B cell (primary cell): ENCODE measurements at regions not wholly inside any gene's neighbourhood (a gene's known extent, or its start where the extent isn't known, plus 50 kb on each side); places are given as distances from the start of the nearest gene placed in this dataset.
"Not testable (repeated sequence)": the region's sequence is repeated elsewhere in the genome, so short reads cannot be mapped to it uniquely, and the experiment has no call there.

Source experiments
- ATAC-seq: fragments of 200-7000 bp; cut with Tn5 transposase; one replicate; pipeline ENCODE4 v1.10.0; 2021; ENCODE audit warnings: low read depth, mild to moderate bottlenecking, moderate number of reproducible peaks, moderate library complexity
- CTCF ChIA-PET: fragments of 350-600 bp; sonication (Branson Sonifier 250); formaldehyde crosslinking; loops from one replicate; lab custom pipeline; 2021; ENCODE audit warnings: antibody characterized with exemption, inconsistent platforms; lab: Charles Lee
- POLR2A ChIA-PET: fragments of 350-600 bp; sonication (Branson Sonifier 250); formaldehyde crosslinking; loops from one replicate; lab custom pipeline; 2021; ENCODE audit warnings: antibody characterized with exemption; lab: Charles Lee
- DNase-seq: peaks from one replicate; pipeline ENCODE4 v3.0.0; 2013
- H2AFZ ChIP-seq: 2 replicates; pipeline ENCODE4 v1.6.1; 2012; ENCODE audit warnings: mild to moderate bottlenecking, low read depth, low read length; ENCODE audit not compliant: insufficient read depth, poor library complexity, severe bottlenecking
- H3K27ac ChIP-seq, 2 donors: 1 replicate in 1 of 2; 2 replicates in 1 of 2; pipeline ENCODE4 v1.5.1; 2012 to 2013; ENCODE audit warnings: low read length in 2 of 2, mild to moderate bottlenecking in 2 of 2, moderate library complexity in 1 of 2
- H3K27me3 ChIP-seq, 4 experiments: fragments of 200-600 bp in 1 of 4; sonication (generic) in 1 of 4; replicated peaks in 1 of 4; 1 replicate in 2 of 4; 2 replicates in 2 of 4; pipeline versions ENCODE4 v1.6.1 to v1.7.0; 2013 to 2016; ENCODE audit warnings: low read length in 3 of 4, mild to moderate bottlenecking in 2 of 4, mixed read lengths in 1 of 4, moderate library complexity in 1 of 4; ENCODE audit not compliant: insufficient read depth in 4 of 4, control insufficient read depth in 3 of 4; ENCODE audit errors: control extremely low read depth in 1 of 4
- H3K36me3 ChIP-seq, 2 experiments: replicated peaks in 1 of 2; 1 replicate in 1 of 2; 2 replicates in 1 of 2; pipeline versions ENCODE4 v1.6.1 to v1.7.1; 2013; ENCODE audit warnings: low read length in 1 of 2; ENCODE audit not compliant: insufficient read depth in 2 of 2, control insufficient read depth in 1 of 2; ENCODE audit errors: control extremely low read depth in 1 of 2, extremely low read depth in 1 of 2
- H3K4me1 ChIP-seq, 2 donors: fragments of 200-600 bp in 1 of 2; sonication (generic) in 1 of 2; 1 replicate in 1 of 2; 2 replicates in 1 of 2; pipeline versions ENCODE4 v1.5.1 to v1.6.1; 2013 to 2017; ENCODE audit warnings: low read length in 2 of 2; ENCODE audit not compliant: control insufficient read depth in 2 of 2, insufficient read depth in 2 of 2
- H3K4me2 ChIP-seq: replicated peaks from 2 replicates; pipeline ENCODE3; 2012; ENCODE audit warnings: mild to moderate bottlenecking, low read depth, low read length; ENCODE audit not compliant: poor library complexity, severe bottlenecking
- H3K4me3 ChIP-seq, 5 experiments: fragments of 200-600 bp in 1 of 5; sonication (generic) in 1 of 5; 1 replicate in 3 of 5; 2 replicates in 2 of 5; pipeline versions ENCODE4 v1.5.1 to v1.7.0; 2011 to 2016; ENCODE audit warnings: low read length in 4 of 5, mild to moderate bottlenecking in 4 of 5, low read depth in 2 of 5, control low read depth in 1 of 5, moderate library complexity in 1 of 5; ENCODE audit not compliant: insufficient read depth in 1 of 5; ENCODE audit errors: control extremely low read depth in 1 of 5, extremely low read depth in 1 of 5
- H3K79me2 ChIP-seq: fragments of 200-600 bp; sonication (generic); one replicate; pipeline ENCODE4 v1.6.0; 2016; ENCODE audit warnings: low read length; ENCODE audit not compliant: control insufficient read depth, insufficient read depth
- H3K9ac ChIP-seq: fragments of 200-600 bp; sonication (generic); 2 replicates; pipeline ENCODE4 v1.6.1; 2017; ENCODE audit warnings: mild to moderate bottlenecking, low read length, moderate library complexity
- H3K9me3 ChIP-seq, 3 donors: one replicate each; pipeline versions ENCODE4 v1.6.1 to v1.7.1; 2013; ENCODE audit warnings: low read length in 2 of 3; ENCODE audit not compliant: control insufficient read depth in 2 of 3, insufficient read depth in 1 of 3; ENCODE audit errors: control extremely low read depth in 1 of 3
- H4K20me1 ChIP-seq: 2 replicates; pipeline ENCODE4 v1.6.0; 2012; ENCODE audit warnings: mild to moderate bottlenecking, low read length; ENCODE audit not compliant: insufficient read depth, control insufficient read depth, poor library complexity, severe bottlenecking
- H3K27ac Mint-ChIP-seq: one replicate; pipeline ENCODE4 v1.8.0; 2021; ENCODE audit warnings: mixed read lengths
- H3K27me3 Mint-ChIP-seq: one replicate; pipeline ENCODE4 v1.8.0; 2021; ENCODE audit warnings: mixed read lengths
- H3K4me1 Mint-ChIP-seq: one replicate; pipeline ENCODE4 v1.8.0; 2021; ENCODE audit warnings: mixed read lengths
- H3K4me3 Mint-ChIP-seq: one replicate; pipeline ENCODE4 v1.8.0; 2021; ENCODE audit warnings: mixed read lengths
- H3K9me3 Mint-ChIP-seq: one replicate; pipeline ENCODE4 v1.8.0; 2022; ENCODE audit warnings: mixed read lengths; ENCODE audit not compliant: insufficient read depth
- WGBS: methylation state at CpG from one replicate; pipeline ENCODE4 v1.1.5; 2013; ENCODE audit warnings: missing lambda C conversion rate; ENCODE audit not compliant: insufficient coverage; 5-methylcytosine and 5-hydroxymethylcytosine counted together
- intact Hi-C: fragments of 100-400 bp; cut with micrococcal nuclease; formaldehyde crosslinking; loops from one replicate; pipeline ENCODE4 v1.10.0; 2022

DNA sequence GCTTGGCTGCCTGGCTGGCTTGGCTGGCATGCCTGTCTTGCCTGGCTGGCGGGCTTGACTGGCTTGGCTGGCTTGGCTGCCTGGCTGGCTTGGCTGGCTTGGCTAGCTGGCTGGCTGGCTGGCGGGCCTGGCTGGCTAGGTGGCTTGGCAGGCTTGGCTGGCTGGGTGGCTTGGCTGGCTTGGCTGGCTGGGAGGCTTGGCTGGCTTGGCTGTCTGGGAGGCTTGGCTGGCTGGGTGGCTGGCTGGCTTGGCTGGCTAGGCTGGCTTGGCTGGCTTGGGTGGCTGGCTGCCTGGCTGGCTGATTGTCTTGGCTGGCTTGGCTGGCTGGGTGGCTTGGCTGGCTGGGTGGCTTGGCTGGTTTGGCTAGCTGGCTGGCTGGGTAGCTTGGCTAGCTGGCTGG, 2819.7 kb downstream of the RPIA start:
- H3K4me2 ChIP-seq, H3K27ac Mint-ChIP-seq, H3K4me1 ChIP-seq, ATAC-seq, H3K27me3 ChIP-seq, CTCF ChIA-PET, H3K36me3 ChIP-seq, H3K27me3 Mint-ChIP-seq, H3K27ac ChIP-seq, H4K20me1 ChIP-seq, intact Hi-C loops, H3K4me1 Mint-ChIP-seq, POLR2A ChIA-PET, H3K9me3 ChIP-seq, H3K9ac ChIP-seq, H3K4me3 Mint-ChIP-seq, H2AFZ ChIP-seq, DNase-seq, H3K4me3 ChIP-seq, H3K9me3 Mint-ChIP-seq, H3K79me2 ChIP-seq: not testable (repeated sequence)
- 94% methylated on average over 2 of the region's 2 CpGs for WGBS

DNA sequence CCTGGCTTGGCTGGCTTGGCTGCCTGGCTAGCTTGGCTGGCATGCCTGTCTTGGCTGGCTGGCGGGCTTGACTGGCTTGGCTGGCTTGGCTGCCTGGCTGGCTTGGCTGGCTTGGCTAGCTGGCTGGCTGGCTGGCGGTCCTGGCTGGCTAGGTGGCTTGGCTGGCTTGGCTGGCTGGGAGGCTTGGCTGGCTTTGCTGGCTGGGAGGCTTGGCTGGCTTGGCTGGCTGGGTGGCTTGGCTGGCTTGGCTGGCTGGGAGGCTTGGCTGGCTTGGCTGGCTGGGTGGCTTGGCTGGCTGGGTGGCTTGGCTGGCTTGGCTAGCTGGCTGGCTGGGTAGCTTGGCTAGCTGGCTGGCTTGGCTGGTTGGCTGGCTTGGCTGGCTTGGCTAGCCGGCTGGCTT, 2824.5 kb downstream of the RPIA start:
- ATAC-seq, H3K27me3 Mint-ChIP-seq, H4K20me1 ChIP-seq, H3K79me2 ChIP-seq, H3K4me1 ChIP-seq, POLR2A ChIA-PET, CTCF ChIA-PET, DNase-seq, H3K36me3 ChIP-seq, intact Hi-C loops, H3K9ac ChIP-seq, H3K27me3 ChIP-seq, H3K4me2 ChIP-seq, H2AFZ ChIP-seq, H3K4me1 Mint-ChIP-seq, H3K4me3 Mint-ChIP-seq, H3K27ac ChIP-seq, H3K4me3 ChIP-seq, H3K27ac Mint-ChIP-seq, H3K9me3 Mint-ChIP-seq: not testable (repeated sequence)
- WGBS: 100% methylated on average over 2 of the region's 3 CpGs
- H3K9me3 ChIP-seq: peaks cover 0 to 14% (median 0%) of the 10 kb centered on the region in 3 donors

DNA sequence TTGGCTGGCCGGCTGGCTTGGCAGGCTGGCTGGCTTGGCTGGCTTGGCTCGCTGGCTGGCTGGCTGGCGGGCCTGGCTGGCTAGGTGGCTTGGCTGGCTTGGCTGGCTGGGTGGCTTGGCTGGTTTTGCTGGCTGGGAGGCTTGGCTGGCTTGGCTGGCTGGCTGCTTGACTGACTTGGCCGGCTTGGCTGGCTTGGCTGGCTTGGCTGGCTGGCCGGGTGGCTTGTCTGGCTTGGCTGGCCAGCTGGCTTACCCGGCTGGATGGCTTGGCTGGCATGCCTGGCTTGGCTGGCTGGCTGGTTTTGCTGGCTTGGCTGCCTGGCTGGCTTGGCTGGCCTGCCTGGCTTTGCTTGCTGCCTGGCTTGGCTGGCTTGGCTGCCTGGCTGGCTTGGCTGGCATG, 2825.2 kb downstream of the RPIA start:
- H3K4me1 Mint-ChIP-seq, H3K27ac ChIP-seq, H3K27me3 Mint-ChIP-seq, H3K9ac ChIP-seq, ATAC-seq, H3K27ac Mint-ChIP-seq, DNase-seq, H3K9me3 Mint-ChIP-seq, H3K27me3 ChIP-seq, CTCF ChIA-PET, H3K4me3 Mint-ChIP-seq, H2AFZ ChIP-seq, H3K79me2 ChIP-seq, H3K36me3 ChIP-seq, H4K20me1 ChIP-seq, H3K4me1 ChIP-seq, H3K4me2 ChIP-seq, H3K4me3 ChIP-seq, POLR2A ChIA-PET, intact Hi-C loops: not testable (repeated sequence)
- peaks cover 0 to 14% (median 0%) of the 10 kb centered on the region in 3 donors for H3K9me3 ChIP-seq
- WGBS: no CpG with 5 or more reads among the region's 6 CpGs

DNA sequence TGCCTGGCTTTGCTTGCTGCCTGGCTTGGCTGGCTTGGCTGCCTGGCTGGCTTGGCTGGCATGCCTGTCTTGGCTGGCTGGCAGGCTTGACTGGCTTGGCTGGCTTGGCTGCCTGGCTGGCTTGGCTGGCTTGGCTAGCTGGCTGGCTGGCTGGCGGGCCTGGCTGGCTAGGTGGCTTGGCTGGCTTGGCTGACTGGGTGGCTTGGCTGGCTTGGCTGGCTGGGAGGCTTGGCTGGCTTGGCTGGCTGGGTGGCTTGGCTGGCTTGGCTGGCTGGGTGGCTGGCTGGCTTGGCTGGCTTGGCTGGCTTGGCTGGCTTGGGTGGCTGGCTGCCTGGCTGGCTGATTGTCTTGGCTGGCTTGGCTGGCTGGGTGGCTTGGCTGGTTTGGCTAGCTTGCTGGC, 2826.4 kb downstream of the RPIA start:
- H3K27me3 Mint-ChIP-seq, H3K9me3 Mint-ChIP-seq, H3K79me2 ChIP-seq, DNase-seq, H2AFZ ChIP-seq, H3K4me3 Mint-ChIP-seq, H3K4me3 ChIP-seq, POLR2A ChIA-PET, H3K4me1 Mint-ChIP-seq, CTCF ChIA-PET, H3K4me1 ChIP-seq, H4K20me1 ChIP-seq, intact Hi-C loops, ATAC-seq, H3K9ac ChIP-seq, H3K4me2 ChIP-seq, H3K27ac ChIP-seq, H3K27ac Mint-ChIP-seq, H3K36me3 ChIP-seq, H3K27me3 ChIP-seq: not testable (repeated sequence)
- 100% methylated on average over 1 of the region's 1 CpG for WGBS
- H3K9me3 ChIP-seq: peaks cover 0 to 14% (median 0%) of the 10 kb centered on the region in 3 donors
